ENCODE measurements at regions not wholly inside any gene's neighbourhood (a gene's known extent, or its start where the extent isn't known, plus 50 kb on each side); places are given as distances from the start of the nearest gene placed in this dataset.

DNA sequence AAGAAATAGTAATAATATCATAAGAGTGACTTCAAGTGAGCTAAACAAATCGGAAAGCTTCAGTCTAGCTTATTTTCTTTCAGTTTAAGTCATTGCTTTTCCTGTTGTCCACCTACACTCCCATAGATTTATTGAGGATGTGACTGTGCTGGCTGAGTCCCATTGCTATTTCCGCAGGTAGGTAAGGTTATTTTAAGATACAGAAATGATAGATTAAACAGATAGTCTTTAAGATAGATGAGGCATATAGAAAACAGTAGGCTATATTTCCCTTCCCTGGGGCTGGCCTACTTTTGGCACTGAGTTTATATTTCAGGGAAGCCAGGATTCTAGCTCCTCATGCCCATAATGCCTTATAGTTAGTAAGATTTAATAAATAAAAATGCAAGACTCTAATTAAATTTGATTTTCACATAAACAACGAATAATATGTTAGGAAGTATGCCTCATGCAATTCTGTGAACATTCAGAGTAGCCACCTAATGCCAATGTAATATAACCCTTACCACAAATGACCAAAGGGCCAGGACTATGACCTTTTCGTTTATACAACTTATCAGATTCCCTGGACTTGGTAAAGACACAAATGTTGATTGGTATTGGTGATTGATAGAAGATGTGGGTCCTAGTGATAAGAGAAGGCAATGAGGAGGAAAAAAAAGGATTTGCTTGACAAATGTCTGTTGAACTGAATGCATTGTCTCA, 1079.3 kb downstream of the EPHA7 start:
- TF ChIP-seq, protein P1, sequence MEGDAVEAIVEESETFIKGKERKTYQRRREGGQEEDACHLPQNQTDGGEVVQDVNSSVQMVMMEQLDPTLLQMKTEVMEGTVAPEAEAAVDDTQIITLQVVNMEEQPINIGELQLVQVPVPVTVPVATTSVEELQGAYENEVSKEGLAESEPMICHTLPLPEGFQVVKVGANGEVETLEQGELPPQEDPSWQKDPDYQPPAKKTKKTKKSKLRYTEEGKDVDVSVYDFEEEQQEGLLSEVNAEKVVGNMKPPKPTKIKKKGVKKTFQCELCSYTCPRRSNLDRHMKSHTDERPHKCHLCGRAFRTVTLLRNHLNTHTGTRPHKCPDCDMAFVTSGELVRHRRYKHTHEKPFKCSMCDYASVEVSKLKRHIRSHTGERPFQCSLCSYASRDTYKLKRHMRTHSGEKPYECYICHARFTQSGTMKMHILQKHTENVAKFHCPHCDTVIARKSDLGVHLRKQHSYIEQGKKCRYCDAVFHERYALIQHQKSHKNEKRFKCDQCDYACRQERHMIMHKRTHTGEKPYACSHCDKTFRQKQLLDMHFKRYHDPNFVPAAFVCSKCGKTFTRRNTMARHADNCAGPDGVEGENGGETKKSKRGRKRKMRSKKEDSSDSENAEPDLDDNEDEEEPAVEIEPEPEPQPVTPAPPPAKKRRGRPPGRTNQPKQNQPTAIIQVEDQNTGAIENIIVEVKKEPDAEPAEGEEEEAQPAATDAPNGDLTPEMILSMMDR (conservative IDR thresholded peaks at IDR 0.05) = no peak
- TF ChIP-seq EZH2 (IDR thresholded peaks at IDR 0.05; ENCODE audit: low read depth) = no peak
